ENCODE measurements at regions not wholly inside any gene's neighbourhood (a gene's known extent, or its start where the extent isn't known, plus 50 kb on each side); places are given as distances from the start of the nearest gene placed in this dataset.

DNA sequence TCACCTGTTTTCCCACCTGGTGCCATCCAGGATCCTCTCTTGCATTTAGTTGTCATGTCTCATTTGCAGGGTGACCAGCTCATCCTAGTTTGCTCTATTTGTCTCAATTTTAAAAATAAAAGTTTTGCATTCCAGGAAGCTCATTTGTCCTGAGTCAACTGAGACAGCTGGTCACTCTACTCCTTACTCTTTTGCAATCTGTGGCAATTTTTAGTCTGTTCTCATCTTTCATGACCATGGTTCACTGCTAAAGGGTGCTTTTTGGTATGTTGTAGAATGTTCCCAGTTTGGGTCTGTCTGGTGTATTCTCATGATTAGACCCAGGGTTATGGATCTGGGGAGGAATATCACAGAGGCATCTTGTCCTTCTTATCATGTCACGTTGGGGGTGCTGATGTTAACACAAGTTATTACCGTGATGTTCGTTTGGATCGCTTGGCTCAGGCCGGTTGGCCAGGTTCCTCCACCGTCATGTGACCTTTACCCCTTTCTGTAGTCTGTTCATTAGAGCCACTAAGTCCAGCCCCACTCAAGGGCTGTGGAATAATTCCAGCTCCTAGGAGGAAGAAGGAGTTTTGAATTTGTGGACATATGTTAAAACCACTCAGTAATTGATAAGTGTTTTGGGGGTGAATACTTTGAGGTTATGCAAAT lies 103.3 kb upstream of the IGFBP3 start:
- no peak overlapping the region for H3K9ac ChIP-seq (replicated peaks in 1 of 4; ENCODE audit: extremely low read depth in 1 of 4, low read depth in 3 of 4, low read length in 3 of 4)
- no peak for FAIRE-seq
- no peak overlapping the region for H3K4me3 ChIP-seq (ENCODE audit: extremely low read depth in 1 of 4, insufficient read depth in 2 of 4, low read depth in 3 of 4, low read length in 4 of 4)
- no peak overlapping the region for H3K4ac ChIP-seq (replicated peaks; ENCODE audit: insufficient read length, low read depth, low read length)
- CTCF ChIA-PET (ENCODE audit: partially characterized antibody), result no interaction called here
- no peak overlapping the region for H2BK5ac ChIP-seq (ENCODE audit: low read depth, low read length)
- no peaks in the 10 kb centered on the region for H3K27me3 ChIP-seq (replicated peaks in 1 of 4; ENCODE audit: control insufficient read depth in 3 of 4, extremely low read depth in 1 of 4, insufficient read depth in 3 of 4, low read length in 3 of 4)
- no peak overlapping the region for H3K4me2 ChIP-seq (ENCODE audit: insufficient read depth in 1 of 2, low read depth in 2 of 2, low read length in 2 of 2)
- no peak overlapping the region for H2BK12ac ChIP-seq (ENCODE audit: low read depth, low read length)
- no peak overlapping the region for H2AK5ac ChIP-seq (ENCODE audit: low read depth, low read length)
- no peak overlapping the region for H4K8ac ChIP-seq (ENCODE audit: extremely low read depth, insufficient read depth, low read length)
- 0 out of 7 replicates have a peak, but pooled peaks cover 0 to 2% (median 0%) of the 10 kb centered on the region in 4 experiments for H3K4me1 ChIP-seq (replicated peaks in 1 of 4; ENCODE audit: control insufficient read depth in 3 of 4, insufficient read depth in 4 of 4, low read length in 3 of 4)
- WGBS, 2 experiments (ENCODE audit: extremely low coverage in 1 of 2, insufficient coverage in 1 of 2, insufficient read length in 1 of 2, insufficient replicate concordance in 2 of 2, low coverage in 1 of 2, low lambda C conversion rate in 2 of 2, missing lambda C conversion rate in 1 of 2), result 91% methylated on average over 6 of the region's 6 CpGs; no CpG with 5 or more reads in 1 of the 2 experiments
- POLR2A ChIA-PET (ENCODE audit: partially characterized antibody), result no interaction called here
- DNase-seq (ENCODE audit: low read depth in 1 of 2, low spot score in 2 of 2), result no peak
- no peaks in the 10 kb centered on the region for H3K79me1 ChIP-seq (ENCODE audit: low read depth, low read length)
- H3K56ac ChIP-seq (replicated peaks; ENCODE audit: insufficient read length, low read depth, low read length), result no peak overlapping the region
- no peaks in the 10 kb centered on the region for H3K9me3 ChIP-seq (ENCODE audit: insufficient read depth in 2 of 2, low read depth in 1 of 2, low read length in 1 of 2)
- no peak overlapping the region for H2BK15ac ChIP-seq (ENCODE audit: low read length)
- no peak overlapping the region for H2BK20ac ChIP-seq (ENCODE audit: low read length)
- H4K5ac ChIP-seq (ENCODE audit: insufficient read length, low read depth, low read length), result no peak overlapping the region
- no peak overlapping the region for H2BK120ac ChIP-seq (replicated peaks; ENCODE audit: low read depth, low read length)
- no peak overlapping the region for H3K18ac ChIP-seq (ENCODE audit: extremely low read depth, low read length)
- H3K23ac ChIP-seq (ENCODE audit: insufficient read length), result no peak overlapping the region
- H3K14ac ChIP-seq (ENCODE audit: insufficient read length), result no peak overlapping the region
- no peaks in the 10 kb centered on the region for H3K36me3 ChIP-seq (ENCODE audit: control insufficient read depth in 2 of 4, insufficient read depth in 4 of 4, low read length in 3 of 4)
- H4K20me1 ChIP-seq (replicated peaks in 1 of 2; ENCODE audit: control insufficient read depth in 1 of 2, insufficient read depth in 2 of 2, low read length in 2 of 2), result no peaks in the 10 kb centered on the region
- no peak overlapping the region for H3K27ac ChIP-seq (ENCODE audit: low read depth, low read length)
- H4K91ac ChIP-seq (replicated peaks; ENCODE audit: insufficient read length, low read length), result no peak overlapping the region
- no peaks in the 10 kb centered on the region for H3K79me2 ChIP-seq (ENCODE audit: control insufficient read depth in 1 of 2, insufficient read depth in 2 of 2, low read length in 2 of 2)
- no peaks in the 10 kb centered on the region for H3K23me2 ChIP-seq (ENCODE audit: low read depth, low read length)
- H2AFZ ChIP-seq (ENCODE audit: low read length), result no peak overlapping the region
- TF ChIP-seq NANOG (IDR thresholded peaks at IDR 0.05; ENCODE audit: insufficient read depth, low read depth, low read length, poor library complexity, severe bottlenecking), result no peak
- no peak for TF ChIP-seq BRCA1 (IDR thresholded peaks at IDR 0.05; ENCODE audit: low read depth, low read length)
- no peak for TF ChIP-seq GABPA (IDR thresholded peaks at IDR 0.05; ENCODE audit: borderline replicate concordance, insufficient read depth, low read length)
- no peak for TF ChIP-seq CEBPB (IDR thresholded peaks at IDR 0.05; ENCODE audit: low read depth, low read length)
- TF ChIP-seq E2F6 (IDR thresholded peaks at IDR 0.05), result no peak
- no peak for TF ChIP-seq PHF8 (conservative IDR thresholded peaks at IDR 0.05; ENCODE audit: low read depth, low read length)
- TF ChIP-seq TEAD4 (IDR thresholded peaks at IDR 0.05; ENCODE audit: low read depth, low read length), result no peak
- TF ChIP-seq HDAC2 (IDR thresholded peaks at IDR 0.05; ENCODE audit: borderline replicate concordance in 1 of 2, low read depth in 2 of 2, low read length in 2 of 2), result no peak
- no peak for TF ChIP-seq RFX5 (IDR thresholded peaks at IDR 0.05; ENCODE audit: borderline replicate concordance, low read depth, low read length)
- TF ChIP-seq GTF2F1 (IDR thresholded peaks at IDR 0.05; ENCODE audit: borderline replicate concordance, low read depth, low read length), result no peak
- TF ChIP-seq RAD21 (IDR thresholded peaks at IDR 0.05 in 1 of 2, conservative IDR thresholded peaks at IDR 0.05 in 1 of 2; ENCODE audit: low read depth in 2 of 2, low read length in 2 of 2), result no peak
- no peak for TF ChIP-seq TCF12 (IDR thresholded peaks at IDR 0.05; ENCODE audit: low read depth, low read length)
- no peak for TF ChIP-seq POLR2A (IDR thresholded peaks at IDR 0.05; ENCODE audit: control extremely low read depth in 1 of 2, low read depth in 2 of 2, low read length in 2 of 2)

Data from H1 (cell line).